NCI-H1417 treated with DMSO at 0.1 percent for 48 hours (cell line): ENCODE measurements at regions not wholly inside any gene's neighbourhood (a gene's known extent, or its start where the extent isn't known, plus 50 kb on each side); places are given as distances from the start of the nearest gene placed in this dataset.
"Not testable (repeated sequence)": the region's sequence is repeated elsewhere in the genome, so short reads cannot be mapped to it uniquely, and the experiment has no call there.

Experiments
- DNase-seq: peaks from one replicate; lab custom pipeline; 2025; lab: John Stamatoyannopoulos, UW

DNA sequence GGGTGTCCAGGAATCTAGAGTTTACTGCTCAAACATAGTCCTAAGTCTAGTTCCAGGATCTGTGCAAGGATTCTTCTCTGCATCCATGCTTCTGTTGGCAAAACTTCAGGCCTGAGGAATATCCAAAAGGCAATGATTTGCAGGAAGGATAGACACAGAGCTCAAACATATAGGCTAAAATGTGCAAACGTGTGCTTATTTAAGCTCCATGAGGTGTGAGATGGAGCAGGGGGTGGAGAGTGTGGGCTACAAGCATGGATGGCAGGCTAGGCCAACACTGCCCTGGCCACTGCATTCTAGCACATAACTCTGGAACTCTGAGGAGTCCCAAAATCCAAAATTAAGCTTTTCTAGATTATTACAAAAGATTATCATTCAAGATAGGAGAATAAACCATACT, 301.1 kb downstream of the PAX3 start:
- no peak for DNase-seq

DNA sequence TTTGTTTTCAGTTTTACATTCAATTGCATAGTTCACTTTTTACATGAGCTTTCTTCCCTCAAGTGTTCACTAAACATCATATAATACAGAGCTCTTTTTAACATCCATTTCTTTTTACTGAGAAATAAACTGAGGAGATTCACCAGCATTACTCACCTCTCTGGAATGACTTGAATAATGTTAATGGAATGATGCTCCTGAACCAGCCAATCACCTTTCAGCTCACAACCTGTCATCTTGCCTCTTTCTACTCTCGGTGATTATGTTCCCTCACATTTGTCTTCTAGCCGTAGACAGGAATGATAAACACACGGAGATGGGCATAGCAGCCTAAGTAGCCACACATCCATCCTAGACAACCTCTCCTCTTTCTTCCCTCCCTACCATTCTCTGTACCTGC, 301.7 kb downstream of the PAX3 start:
- DNase-seq = no peak

DNA sequence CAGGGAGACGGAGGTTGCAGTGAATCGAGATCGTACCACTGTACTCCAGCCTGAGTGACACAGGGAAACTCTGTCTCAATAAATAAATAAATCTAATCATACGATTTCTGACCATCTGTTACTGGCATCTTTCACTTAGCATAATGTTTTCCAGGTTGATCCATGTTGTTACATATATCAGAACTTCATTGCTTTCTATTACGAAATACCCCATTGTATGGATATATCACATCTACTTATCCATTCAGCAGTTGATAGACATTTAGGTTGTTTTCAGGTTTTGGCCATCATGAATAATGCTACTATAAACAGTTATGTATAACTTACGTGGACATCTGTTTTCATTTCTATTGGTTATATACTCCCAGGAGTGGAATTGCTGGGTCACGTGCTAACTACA, 303.9 kb downstream of the PAX3 start:
- no peak for DNase-seq

DNA sequence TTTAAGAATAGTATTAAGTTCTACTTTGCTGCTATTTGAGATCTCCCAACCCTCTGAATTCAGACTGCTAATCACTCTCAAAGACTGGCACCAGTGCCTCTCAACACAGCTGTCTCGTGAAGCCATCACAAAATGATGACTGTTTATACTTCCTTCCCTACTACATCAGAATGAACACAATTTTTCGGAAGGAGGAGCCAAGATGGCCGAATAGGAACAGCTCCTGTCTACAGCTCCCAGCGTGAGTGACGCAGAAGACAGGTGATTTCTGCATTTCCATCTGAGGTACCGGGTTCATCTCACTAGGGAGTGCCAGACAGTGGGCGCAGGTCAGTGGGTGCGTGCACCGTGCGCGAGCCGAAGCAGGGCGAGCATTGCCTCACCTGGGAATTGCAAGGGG, 314.4 kb downstream of the PAX3 start:
- not testable (repeated sequence) for DNase-seq

DNA sequence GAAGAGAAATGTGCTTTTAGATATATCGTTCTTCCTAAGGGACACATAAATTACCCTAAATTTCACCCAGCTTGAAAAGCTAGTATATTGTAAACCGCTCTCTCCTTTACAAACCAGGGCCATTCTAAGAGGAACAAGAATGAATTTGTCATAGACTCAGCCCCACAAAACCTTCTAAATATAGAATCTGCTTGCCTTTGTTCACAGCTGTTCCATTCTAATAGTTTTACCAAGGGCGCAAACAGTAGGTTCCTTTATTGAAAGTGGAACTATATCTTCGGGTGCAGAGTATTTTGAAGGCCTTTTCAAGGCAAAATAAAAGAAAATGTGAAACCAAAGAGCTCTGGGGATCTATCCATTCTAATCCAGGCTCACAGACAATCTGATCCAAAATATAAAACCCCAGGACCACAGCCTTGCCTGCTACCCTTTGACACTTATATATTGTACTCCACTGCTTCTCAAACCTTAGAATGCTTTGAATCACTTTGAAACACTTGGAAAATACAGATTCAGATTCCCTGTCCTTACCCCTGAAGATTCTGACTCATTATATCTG, 316.8 kb downstream of the PAX3 start:
- DNase-seq = no peak

DNA sequence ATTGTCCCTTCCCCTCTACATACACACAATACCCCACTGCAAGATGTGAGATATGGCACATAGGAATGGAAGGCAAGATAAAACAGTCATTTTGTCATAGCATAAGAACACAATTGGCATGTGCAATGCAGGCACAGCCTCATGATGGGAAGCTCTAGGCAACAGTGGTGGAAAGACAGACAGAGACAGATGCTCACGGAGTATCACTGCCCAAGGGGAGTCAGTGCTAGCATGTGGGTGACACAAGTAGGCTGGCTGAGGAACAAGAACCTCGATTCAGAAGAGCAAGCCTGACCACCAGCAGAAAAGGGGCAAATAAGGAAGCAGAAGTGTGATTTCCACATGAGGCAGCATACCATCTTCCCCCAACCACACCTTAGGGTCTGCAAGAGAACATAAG, 323.6 kb downstream of the PAX3 start:
- no peak for DNase-seq

DNA sequence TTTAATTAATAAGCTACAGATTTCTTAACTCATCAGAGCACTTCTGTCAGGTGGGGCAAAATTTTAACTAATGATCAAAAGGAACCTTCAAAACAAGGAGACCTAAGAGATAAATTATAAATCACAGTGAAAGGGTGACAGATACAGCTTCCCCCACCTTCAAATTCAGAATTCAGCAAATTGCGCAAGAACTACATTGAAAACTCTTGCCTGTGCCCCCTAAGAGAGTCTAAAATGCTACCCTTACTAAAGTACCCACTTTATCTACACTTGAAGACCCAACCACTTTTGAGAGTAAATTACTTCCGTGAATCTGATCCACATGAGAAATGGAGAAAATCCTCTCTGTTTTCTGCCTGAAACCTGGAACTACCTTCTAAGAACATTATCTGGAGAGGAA, 324.9 kb downstream of the PAX3 start:
- no peak for DNase-seq

DNA sequence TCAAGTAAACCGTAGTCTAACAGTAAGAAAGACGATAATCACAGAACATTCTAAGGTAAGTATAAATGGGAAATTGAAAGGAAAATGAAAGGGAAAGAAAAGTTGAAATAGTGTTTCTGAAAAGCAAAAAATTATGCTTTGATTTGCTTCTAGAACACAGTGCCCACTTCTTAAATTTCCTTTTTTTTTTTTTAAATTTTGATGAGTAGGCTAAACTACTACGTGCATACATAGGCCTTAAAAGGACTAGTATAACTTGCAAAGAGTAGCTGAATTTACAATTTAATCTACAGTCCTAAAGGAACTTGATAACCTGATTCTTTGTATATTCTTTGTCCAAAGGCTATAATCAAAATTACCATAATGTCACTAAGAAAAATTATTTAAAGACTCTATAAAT, 325.3 kb downstream of the PAX3 start:
- no peak for DNase-seq

DNA sequence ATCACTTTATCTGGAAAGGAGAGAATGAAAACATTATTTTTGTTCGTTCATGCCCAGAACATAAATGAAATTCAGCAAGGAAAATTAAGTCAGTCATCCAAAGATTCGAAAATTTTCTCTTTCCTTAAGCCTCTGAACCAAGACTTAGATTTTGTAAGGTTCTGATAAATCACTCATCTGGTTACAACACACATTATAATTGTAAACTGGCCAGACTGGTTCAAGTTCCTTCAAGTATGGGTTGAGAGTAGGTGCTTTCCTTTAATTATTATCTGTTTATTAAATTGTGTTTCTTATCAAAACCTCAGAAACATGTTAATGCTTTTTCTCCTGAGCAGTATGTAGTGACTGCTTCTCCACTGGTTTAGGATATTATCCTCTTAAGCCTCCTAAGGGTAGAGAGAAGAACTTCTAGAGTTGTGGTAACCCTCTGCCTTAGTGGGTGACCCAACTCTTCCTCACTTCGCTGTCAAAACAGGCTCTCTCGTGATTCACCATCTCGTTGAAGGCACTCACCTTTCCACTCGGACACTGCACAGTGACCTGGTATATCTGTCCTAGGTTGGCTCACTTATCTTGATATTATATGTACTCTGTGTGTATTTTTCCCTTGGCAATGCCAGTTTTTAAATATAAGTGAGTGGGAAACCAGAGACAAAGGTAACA, 325.9 kb downstream of the PAX3 start:
- DNase-seq = no peak

DNA sequence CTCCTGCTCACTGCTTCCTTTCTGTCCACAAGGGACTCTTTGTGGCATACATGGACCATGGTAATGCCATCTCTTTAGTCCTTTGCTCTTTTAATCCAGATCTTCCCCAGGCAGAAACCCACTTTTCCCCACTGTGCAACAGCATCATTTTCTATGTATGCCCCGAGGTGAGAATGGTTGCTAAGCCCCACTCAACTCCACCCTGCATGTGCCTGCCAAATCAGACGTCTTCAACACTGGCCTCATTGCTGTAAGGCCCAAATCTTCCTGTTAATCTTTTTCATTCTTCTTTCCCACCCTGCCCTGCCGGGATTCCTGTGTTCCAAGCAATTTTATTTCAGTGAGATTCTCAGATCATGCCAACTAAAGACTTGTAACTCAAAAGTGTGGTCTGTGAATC, 328.4 kb downstream of the PAX3 start:
- no peak for DNase-seq

DNA sequence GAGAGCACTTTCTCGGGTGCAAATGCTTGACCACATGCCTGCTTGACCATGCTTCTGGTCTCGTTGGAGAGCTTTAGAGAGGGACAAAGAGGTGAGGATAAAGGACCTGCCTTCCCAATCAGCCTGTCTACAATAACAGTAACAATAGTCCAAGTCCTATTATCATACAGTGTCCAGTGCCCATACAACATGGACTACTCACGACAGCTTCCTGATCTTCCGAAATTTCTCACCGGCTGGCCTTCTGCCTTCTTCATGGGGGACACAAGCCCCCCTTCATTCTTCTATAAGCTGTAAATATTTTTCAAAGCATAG, 329.0 kb downstream of the PAX3 start:
- no peak for DNase-seq

DNA sequence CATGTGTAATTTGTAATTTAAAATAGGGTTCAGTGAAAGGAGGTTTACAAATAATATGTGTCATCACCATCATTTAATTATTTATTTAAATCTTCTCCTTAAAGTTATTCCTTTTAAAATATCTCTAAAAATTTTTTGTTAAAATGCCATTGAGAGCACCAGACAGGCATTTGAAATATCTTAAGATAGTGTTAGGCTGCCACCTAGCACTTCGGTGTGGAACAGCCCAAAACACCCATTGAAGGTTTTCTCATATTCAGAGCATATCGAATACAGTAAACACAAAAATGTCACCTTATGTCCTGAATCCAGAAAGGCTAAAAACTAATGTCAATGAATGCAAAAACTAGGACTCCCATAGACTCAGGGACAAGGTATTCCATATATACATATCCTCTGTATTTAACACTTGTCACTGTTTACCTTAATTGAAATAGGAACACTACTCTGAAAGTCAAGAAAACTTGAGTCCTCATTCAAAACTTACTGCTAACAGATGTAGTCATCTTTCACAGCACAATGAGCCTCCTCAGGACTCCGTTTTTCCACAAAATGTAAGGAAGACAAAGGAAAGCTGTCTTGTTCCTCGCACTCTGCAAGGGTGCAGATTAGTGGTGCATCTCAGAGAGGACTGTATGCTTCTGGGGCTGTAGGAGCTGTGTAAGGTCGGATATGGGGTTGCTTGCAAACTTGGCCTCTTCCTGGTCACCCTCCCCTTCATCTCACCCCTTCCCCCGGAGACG, 329.5 kb downstream of the PAX3 start:
- no peak for DNase-seq

DNA sequence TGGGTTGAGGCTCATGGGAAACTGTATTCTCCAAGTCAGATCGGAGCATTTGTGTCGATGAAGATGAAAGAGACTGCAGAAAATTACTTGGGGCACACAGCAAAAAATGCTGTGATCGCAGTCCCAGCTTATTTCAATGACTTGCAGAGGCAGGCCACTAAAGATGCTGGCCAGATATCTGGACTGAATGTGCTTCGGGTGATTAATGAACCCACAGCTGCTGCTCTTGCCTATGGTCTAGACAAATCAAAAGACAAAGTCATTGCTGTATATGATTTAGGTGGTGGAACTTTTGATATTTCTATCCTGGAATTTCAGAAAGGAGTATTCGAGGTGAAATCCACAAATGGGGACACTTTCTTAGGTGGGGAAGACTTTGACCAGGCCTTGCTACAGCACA, 336.6 kb downstream of the PAX3 start:
- DNase-seq = no peak

DNA sequence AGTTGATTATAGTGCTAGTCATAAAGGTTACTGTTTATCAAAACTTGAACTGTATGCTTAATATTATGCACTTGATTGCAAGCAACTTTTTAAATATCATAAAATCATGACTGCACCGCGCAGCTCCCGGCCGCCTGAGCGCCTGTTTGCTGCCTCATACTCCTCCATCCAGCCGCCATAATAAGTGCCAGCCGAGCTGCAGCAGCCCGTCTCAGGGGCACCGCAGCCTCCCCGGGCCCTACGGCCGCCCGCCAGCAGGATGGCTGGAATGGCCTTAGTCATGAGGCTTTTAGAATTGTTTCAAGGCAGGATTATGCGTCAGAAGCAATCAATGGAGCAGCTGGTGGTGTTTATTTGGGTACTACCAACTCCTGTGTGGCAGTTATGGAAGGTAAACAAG, 337.2 kb downstream of the PAX3 start:
- no peak for DNase-seq

DNA sequence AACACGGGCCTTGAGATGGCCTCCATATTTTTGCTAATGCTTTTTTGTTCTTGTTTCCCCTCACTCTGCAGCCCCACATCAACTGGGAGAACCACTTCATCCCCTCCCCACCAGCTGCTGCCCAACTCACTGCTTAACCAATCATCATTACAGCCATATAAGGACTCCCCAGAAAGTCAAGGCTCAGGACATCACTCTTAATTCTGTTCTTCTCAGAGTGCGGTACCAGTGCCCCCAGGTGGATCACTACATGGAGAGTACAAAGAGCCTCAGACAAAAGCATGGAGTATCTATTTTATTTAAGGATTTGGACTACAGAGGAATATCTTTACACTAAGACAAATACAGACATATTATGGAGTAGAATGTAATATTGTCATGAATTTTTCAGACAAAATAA, 340.6 kb downstream of the PAX3 start:
- DNase-seq = no peak

DNA sequence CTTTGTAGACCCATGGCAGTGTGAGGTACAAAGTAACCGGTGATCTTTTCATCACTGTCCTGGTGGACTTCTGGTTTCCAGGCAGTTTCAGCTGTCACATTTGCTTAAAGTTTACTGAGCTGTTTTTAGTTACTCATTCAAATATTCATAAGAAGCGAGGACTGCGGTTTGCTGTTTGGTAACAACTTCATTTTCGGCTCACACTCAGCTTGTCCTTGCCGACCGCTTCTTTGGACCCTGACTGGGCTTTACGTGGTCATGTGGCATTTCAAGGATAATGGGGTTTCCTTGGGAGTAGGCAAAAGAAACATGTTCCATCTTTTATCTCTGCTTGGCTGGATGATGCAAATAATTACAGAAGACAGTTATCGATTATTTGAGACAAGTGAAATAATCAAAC, 350.7 kb downstream of the PAX3 start:
- DNase-seq = no peak

DNA sequence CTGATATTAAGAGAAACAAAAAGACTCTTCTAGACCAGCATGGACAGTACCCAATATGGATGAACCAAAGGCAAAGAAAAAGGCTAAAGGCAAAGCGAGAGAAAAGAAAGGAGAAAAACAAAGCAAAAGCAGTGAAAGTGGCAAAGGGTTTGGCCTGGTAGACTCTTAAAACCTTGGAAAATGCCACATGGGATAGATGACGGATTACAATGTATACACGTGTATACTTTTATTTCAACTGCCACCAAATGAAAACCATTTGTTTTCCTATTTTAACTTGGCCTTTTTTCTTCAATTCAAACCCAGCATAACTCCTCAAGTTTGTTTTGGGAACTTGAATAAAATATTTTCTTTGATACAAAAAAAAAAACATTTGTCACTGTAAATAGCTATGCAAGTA, 354.3 kb downstream of the PAX3 start:
- DNase-seq = not testable (repeated sequence)

DNA sequence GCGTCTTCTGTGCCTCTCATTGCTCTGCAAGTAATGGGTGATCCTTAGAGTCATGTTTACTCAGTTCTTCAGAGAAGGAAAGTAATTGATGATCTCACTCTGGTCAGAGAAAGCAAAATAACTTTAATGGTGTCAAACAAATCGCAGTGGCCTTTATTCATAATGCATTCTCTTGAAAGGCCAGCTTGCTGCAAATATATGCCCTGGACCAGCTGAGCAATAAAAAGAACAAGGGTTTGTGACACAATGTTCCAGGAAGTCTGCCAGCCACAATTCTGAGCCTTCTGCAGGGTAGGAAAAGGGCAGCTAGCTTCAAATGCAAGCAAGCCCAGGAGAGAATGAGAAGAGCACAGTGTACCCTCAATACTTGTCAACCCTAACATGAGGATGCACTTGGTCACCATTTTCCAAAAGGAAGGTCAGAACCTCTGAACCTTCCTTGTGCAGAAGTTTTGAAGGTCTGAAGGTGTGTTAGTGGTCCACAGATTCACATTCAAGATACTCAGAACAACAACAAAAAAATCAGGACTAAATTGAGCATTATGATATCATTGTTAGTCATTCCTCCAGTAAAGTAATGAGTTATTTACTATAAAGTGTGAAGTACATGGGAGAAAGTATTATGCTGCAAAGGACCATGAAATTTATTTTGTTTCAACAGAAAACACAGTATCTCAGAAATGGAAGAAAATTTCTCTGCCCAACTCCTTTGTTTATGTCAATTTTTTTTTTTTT, 355.6 kb downstream of the PAX3 start:
- no peak for DNase-seq

DNA sequence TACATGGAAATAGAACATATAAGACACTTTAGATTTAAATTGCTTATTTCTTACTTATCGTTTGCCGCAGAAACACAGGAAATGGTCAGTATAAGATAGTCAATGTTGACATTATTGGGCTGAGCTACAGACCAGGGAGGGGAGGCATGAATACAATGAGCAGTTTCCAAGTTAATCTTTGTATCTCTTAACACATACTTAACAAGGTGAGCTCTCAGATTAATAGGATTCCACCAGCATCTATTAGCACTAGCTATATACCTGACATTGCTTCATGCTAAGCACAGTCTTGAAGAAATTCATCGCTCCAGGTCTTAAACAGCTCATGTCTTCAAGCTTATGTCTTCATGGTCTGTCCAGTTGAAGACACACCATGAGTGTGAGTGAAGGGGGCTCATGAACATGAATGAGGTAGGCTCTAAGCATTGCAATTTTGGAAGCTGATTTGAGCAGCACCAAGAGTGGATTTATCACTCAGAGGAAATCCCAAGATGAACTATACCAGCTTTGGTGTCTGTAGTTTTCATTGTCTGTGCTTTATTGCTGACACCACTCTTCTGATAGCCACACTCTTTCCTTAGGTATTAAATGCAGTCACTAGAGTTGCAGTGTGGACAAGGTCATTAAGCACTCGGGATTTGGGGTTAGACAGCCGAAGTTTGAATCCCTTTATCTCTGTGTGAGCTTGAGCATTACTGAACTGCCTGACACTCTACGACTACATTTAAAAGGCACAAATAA, 359.3 kb upstream of the EPHA4 start:
- DNase-seq = no peak

DNA sequence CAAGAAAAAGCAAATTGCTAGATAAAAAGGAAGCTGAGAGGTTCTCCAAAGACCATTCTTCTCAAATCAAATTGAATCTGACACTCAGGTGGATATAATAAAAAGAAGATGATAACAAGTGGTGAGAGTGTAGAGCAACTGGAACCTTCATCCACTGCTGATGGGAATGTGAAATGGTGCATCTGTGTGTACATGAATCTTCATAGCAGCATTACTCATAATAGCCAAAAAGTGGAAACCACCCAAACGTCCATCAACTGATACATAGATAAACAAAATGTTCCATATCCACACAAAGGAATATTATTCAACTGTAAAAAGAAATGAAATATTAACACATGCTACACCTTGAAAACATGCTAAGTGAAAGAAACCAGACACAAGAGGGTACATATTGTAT, 357.2 kb upstream of the EPHA4 start:
- DNase-seq = no peak

DNA sequence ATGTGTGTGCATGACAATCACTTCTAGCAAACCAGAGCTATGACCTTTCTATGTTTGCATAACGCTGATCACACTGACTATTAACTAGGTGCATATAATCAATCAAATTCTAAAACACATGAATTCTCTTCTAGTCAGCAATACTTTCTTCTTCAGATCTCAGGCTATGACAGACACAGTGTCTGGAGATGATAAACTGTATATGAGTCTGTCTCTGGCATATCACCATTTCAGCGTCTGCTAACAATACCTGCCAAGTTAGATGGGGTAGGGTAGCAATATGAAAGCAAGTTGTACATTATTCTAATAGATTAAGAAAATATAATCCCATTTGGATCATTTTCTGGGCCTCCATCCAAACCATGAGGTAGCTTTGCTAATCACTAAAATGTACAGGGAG, 354.2 kb upstream of the EPHA4 start:
- DNase-seq = no peak

DNA sequence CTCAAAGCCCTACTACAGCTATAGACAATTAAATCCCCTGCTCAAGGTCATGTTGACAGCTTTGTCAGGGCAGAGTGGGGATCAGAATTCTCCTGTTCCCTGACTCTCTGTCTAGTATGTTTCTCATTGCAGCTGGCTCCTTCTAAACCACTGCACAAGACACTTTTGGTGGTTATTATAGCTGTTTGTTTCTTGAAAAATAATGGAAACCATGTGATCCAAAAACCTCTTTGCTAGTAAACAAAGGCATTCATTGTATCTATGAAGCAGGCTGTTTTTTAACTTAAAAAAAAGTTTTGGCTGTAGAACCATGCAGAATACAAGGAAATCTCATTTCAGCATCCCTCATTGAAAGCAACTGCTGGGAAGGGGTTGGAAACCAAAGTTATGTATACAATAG, 352.5 kb upstream of the EPHA4 start:
- no peak for DNase-seq

DNA sequence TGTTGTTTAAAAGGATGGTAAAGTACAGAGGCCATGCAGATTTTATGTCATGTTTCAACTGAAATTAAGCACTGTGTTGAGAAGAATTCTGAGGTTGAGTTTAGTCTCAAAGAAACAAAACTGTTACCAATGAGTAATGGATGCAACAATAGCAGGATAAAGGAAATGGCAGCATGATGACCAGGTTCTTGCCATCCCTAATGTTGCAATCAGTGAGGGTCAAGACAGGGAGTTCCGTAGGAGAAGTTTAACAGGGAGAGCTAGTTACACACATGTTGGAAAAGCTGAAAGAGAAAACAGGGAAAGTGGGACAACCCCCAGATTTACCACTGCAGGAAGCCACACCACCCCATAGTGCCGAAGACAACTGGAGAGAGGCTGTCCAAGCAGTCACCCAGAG, 343.8 kb upstream of the EPHA4 start:
- DNase-seq = no peak
